ENCODE measurements at regions not wholly inside any gene's neighbourhood (a gene's known extent, or its start where the extent isn't known, plus 50 kb on each side); places are given as distances from the start of the nearest gene placed in this dataset.

DNA sequence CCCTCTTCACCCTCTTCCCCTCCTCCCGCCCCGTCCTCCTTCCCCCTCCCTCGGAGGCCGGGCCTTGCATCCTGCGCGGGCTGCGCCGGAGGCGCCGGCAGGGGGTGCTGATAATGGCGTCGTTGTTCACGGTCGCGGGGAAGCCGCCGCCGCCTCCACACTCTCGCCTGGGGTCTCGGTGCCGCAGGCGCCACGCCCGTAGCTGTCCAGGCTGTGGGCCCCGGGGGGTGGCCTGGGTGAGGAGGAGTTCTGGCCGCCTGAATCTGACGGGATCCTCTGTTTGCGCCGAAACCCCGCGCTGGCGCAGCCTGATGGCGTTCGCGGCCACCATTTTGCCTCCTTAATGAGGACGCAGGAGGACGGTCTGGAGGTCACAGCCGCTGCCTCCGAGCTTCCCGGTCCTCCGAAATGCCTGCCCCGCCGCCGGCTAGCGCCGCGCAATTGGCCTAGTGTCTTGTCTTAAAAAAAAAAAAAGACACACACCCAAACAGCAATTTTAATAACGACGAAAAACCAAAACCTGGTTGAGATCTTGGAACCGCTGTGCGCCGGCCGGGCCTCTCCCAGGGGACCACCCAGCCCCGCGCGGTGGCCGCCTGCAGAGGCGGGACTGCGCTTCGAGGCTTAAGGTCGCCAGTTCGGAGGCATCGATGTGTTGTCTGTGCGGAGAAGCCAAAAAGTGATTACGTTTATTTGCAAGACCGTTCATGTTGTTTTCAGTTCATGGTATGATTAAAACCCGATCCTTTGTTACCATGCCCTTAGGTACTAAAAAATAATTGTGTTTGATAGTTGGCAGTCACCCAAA lies 106.6 kb upstream of the HNRNPU start (continued):
- TF ChIP-seq ZBTB40 (IDR thresholded peaks at IDR 0.05; ENCODE audit: borderline replicate concordance), result no peak
- no peak; the same call in 1 of the 2 replicates for TF ChIP-seq BACH1 (IDR thresholded peaks at IDR 0.05; ENCODE audit: borderline replicate concordance)
- TF ChIP-seq, protein P1, sequence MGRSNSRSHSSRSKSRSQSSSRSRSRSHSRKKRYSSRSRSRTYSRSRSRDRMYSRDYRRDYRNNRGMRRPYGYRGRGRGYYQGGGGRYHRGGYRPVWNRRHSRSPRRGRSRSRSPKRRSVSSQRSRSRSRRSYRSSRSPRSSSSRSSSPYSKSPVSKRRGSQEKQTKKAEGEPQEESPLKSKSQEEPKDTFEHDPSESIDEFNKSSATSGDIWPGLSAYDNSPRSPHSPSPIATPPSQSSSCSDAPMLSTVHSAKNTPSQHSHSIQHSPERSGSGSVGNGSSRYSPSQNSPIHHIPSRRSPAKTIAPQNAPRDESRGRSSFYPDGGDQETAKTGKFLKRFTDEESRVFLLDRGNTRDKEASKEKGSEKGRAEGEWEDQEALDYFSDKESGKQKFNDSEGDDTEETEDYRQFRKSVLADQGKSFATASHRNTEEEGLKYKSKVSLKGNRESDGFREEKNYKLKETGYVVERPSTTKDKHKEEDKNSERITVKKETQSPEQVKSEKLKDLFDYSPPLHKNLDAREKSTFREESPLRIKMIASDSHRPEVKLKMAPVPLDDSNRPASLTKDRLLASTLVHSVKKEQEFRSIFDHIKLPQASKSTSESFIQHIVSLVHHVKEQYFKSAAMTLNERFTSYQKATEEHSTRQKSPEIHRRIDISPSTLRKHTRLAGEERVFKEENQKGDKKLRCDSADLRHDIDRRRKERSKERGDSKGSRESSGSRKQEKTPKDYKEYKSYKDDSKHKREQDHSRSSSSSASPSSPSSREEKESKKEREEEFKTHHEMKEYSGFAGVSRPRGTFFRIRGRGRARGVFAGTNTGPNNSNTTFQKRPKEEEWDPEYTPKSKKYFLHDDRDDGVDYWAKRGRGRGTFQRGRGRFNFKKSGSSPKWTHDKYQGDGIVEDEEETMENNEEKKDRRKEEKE (IDR thresholded peaks at IDR 0.05), result no peak
- TF ChIP-seq BRCA1 (IDR thresholded peaks at IDR 0.05; ENCODE audit: low read depth, low read length), result no peak
- TF ChIP-seq EZH2 (IDR thresholded peaks at IDR 0.05; ENCODE audit: borderline replicate concordance, control insufficient read depth, low read depth, low read length), result no peak
- no peak for TF ChIP-seq IRF4 (IDR thresholded peaks at IDR 0.05; ENCODE audit: low read depth, low read length)
- TF ChIP-seq KAT2A (conservative IDR thresholded peaks at IDR 0.05; ENCODE audit: control insufficient read depth, low read depth, low read length), result no peak
- no peak for TF ChIP-seq NFYA (IDR thresholded peaks at IDR 0.05; ENCODE audit: borderline replicate concordance, low read depth, low read length)
- TF ChIP-seq KDM1A (IDR thresholded peaks at IDR 0.05; ENCODE audit: borderline replicate concordance), result no peak
- no peak for TF ChIP-seq SP1 (IDR thresholded peaks at IDR 0.05; ENCODE audit: low read depth, low read length)
- peak; percentile 48; the same call in 1 of the 2 replicates for TF ChIP-seq TCF3 (IDR thresholded peaks at IDR 0.05; ENCODE audit: borderline replicate concordance, insufficient read depth, low read depth, low read length)
- TF ChIP-seq JUNB (IDR thresholded peaks at IDR 0.05), result no peak
- TF ChIP-seq ZBTB4 (CRISPR knock-in tag; IDR thresholded peaks at IDR 0.05), result no peak
- TF ChIP-seq ZSCAN29 (IDR thresholded peaks at IDR 0.05), result peak; percentile 25; the same call in 1 of the 2 replicates
- TF ChIP-seq CHD1 (IDR thresholded peaks at IDR 0.05; ENCODE audit: low read depth, low read length), result peak; percentile 83; the same call in 1 of the 2 replicates
- TF ChIP-seq PAX5 (IDR thresholded peaks at IDR 0.05; ENCODE audit: borderline replicate concordance, low read depth, low read length), result no peak; the same call in 1 of the 2 replicates
- no peak for TF ChIP-seq ASH2L (IDR thresholded peaks at IDR 0.05; ENCODE audit: borderline replicate concordance, low read depth)
